SU-DHL-6 (cell line): ENCODE measurements at regions not wholly inside any gene's neighbourhood (a gene's known extent, or its start where the extent isn't known, plus 50 kb on each side); places are given as distances from the start of the nearest gene placed in this dataset.

Experiments used
- H2AFZ ChIP-seq: fragments of 200-600 bp; sonication (generic); 2 replicates; pipeline ENCODE4 v1.6.1; 2014; ENCODE audit warnings: low read depth, mild to moderate bottlenecking, moderate library complexity, mixed read lengths, antibody characterized with exemption, low read length; ENCODE audit not compliant: severe bottlenecking
- H3F3A ChIP-seq: fragments of 200-600 bp; shearing (Covaris generic); 2 replicates; pipeline ENCODE4 v1.6.0; 2016; ENCODE audit warnings: antibody characterized with exemption, mild to moderate bottlenecking; ENCODE audit not compliant: insufficient read depth
- H3K27ac ChIP-seq: fragments of 200-600 bp; sonication (generic); 2 replicates; pipeline ENCODE4 v1.5.1; 2016; ENCODE audit warnings: low read depth, mild to moderate bottlenecking, low read length, moderate library complexity, mixed read lengths
- H3K27me3 ChIP-seq: fragments of 200-600 bp; sonication (generic), shearing (Covaris generic); 2 replicates; pipeline ENCODE4 v1.6.0; 2014; ENCODE audit warnings: mild to moderate bottlenecking, low read length
- H3K36me3 ChIP-seq: fragments of 200-600 bp; sonication (generic); 2 replicates; pipeline ENCODE4 v1.6.1; 2014; ENCODE audit warnings: mild to moderate bottlenecking, low read length, mixed read lengths
- H3K4me2 ChIP-seq: fragments of 300-600, 200-600 bp; shearing (Covaris generic), sonication (generic); 2 replicates; pipeline ENCODE4 v1.6.0; 2014; ENCODE audit warnings: low read length, low read depth, mild to moderate bottlenecking; ENCODE audit not compliant: poor library complexity, severe bottlenecking
- H3K4me3 ChIP-seq: fragments of 200-600 bp; sonication (generic); 2 replicates; pipeline ENCODE4 v1.5.1; 2014; ENCODE audit warnings: antibody characterized with exemption, low read length, mild to moderate bottlenecking, mixed read lengths; ENCODE audit not compliant: insufficient read depth, poor library complexity, severe bottlenecking
- H3K79me2 ChIP-seq: fragments of 200-600 bp; sonication (generic); 2 replicates; pipeline ENCODE4 v1.6.1; 2014; ENCODE audit warnings: mild to moderate bottlenecking, low read length, moderate library complexity; ENCODE audit not compliant: insufficient read depth
- H3K9ac ChIP-seq: fragments of 200-600 bp; sonication (generic); 2 replicates; pipeline ENCODE4 v1.7.0; 2014; ENCODE audit warnings: mild to moderate bottlenecking, low read length
- H3K9me2 ChIP-seq: fragments of 200-600 bp; sonication (generic); replicated peaks from 2 replicates; pipeline ENCODE4 v1.6.1; 2014; ENCODE audit warnings: low read length; ENCODE audit not compliant: insufficient read depth
- H3K9me3 ChIP-seq: fragments of 200-600 bp; sonication (generic); 2 replicates; pipeline ENCODE4 v1.6.1; 2014; ENCODE audit warnings: low read length, mixed read lengths; ENCODE audit not compliant: insufficient read depth
- H4K20me1 ChIP-seq: fragments of 200-600 bp; sonication (generic); 2 replicates; pipeline ENCODE4 v1.6.1; 2014; ENCODE audit warnings: low read depth, mild to moderate bottlenecking, antibody characterized with exemption, low read length, moderate library complexity, mixed read lengths
- EZH2phosphoT487 ChIP-seq: fragments of 200-600 bp; sonication (generic), shearing (Covaris generic); conservative IDR thresholded peaks from 2 replicates; pipeline ENCODE4 v1.6.1; 2018; ENCODE audit warnings: mild to moderate bottlenecking, antibody characterized with exemption, low read length, moderate library complexity, mixed read lengths
- TF ChIP-seq, protein P1 (sequence below): fragments of 200-600 bp; sonication (generic); IDR thresholded peaks from one replicate; pipeline ENCODE4 v1.5.1; 2017; ENCODE audit warnings: antibody characterized with exemption, mild to moderate bottlenecking, low read length, moderate library complexity; ENCODE audit not compliant: insufficient read depth, poor library complexity, severe bottlenecking

DNA sequence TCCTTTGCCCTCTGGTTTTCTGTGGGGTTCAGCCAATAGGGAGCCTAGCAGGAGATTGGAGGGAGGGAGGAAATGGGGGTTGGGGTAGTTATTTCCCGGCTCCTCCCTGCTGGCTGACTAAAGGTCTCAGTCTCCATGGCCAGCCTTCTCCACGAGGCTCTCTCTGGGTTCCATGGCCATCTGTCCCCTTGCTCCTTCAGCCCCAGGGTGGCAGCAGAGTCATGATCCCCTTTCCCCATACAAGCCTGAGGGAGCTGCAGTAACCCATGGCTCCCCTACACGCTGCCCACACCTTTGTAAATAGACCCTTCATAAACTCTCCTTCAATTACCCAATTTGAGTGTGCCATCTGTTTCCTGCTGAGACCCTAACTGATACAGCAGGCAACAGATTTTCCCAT is 176.1 kb upstream of the CSF3R start:
- no peaks in the 10 kb centered on the region for H3K9me2 ChIP-seq
- no peaks in the 10 kb centered on the region for H3F3A ChIP-seq
- no peaks in the 10 kb centered on the region for H3K36me3 ChIP-seq
- no peaks in the 10 kb centered on the region for H4K20me1 ChIP-seq
- no peaks in the 10 kb centered on the region for H3K27me3 ChIP-seq
- no peak overlapping the region for H3K4me2 ChIP-seq
- H3K4me3 ChIP-seq = no peak overlapping the region
- no peak overlapping the region for H3K9ac ChIP-seq
- no peaks in the 10 kb centered on the region for H3K9me3 ChIP-seq
- H3K27ac ChIP-seq = no peak overlapping the region
- TF ChIP-seq, protein P1, sequence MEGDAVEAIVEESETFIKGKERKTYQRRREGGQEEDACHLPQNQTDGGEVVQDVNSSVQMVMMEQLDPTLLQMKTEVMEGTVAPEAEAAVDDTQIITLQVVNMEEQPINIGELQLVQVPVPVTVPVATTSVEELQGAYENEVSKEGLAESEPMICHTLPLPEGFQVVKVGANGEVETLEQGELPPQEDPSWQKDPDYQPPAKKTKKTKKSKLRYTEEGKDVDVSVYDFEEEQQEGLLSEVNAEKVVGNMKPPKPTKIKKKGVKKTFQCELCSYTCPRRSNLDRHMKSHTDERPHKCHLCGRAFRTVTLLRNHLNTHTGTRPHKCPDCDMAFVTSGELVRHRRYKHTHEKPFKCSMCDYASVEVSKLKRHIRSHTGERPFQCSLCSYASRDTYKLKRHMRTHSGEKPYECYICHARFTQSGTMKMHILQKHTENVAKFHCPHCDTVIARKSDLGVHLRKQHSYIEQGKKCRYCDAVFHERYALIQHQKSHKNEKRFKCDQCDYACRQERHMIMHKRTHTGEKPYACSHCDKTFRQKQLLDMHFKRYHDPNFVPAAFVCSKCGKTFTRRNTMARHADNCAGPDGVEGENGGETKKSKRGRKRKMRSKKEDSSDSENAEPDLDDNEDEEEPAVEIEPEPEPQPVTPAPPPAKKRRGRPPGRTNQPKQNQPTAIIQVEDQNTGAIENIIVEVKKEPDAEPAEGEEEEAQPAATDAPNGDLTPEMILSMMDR = no peak
- no peak for TF ChIP-seq EZH2phosphoT487
- H3K79me2 ChIP-seq = no peaks in the 10 kb centered on the region
- H2AFZ ChIP-seq = no peak overlapping the region

DNA sequence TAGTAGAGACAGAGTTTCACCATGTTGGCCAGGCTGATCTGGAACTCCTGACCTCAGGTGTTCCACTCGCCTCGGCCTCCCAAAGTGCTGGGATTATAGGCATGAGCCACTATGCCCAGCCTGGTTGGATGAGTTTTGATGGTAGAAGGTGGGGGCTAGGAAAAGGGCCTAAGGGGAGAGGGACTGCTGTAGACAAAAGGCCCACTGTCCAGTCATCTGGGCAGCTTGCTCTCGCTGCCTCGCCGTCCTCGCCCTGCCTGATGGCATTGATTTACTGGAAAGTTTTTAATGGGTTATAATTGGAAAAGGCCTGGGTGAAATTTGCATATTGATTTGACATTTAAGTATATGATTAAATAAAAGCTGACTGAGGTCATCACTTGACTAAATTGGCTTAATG is 175.1 kb upstream of the CSF3R start:
- no peaks in the 10 kb centered on the region for H3K27me3 ChIP-seq
- H3K4me3 ChIP-seq = no peak overlapping the region
- no peak overlapping the region for H3K9ac ChIP-seq

DNA sequence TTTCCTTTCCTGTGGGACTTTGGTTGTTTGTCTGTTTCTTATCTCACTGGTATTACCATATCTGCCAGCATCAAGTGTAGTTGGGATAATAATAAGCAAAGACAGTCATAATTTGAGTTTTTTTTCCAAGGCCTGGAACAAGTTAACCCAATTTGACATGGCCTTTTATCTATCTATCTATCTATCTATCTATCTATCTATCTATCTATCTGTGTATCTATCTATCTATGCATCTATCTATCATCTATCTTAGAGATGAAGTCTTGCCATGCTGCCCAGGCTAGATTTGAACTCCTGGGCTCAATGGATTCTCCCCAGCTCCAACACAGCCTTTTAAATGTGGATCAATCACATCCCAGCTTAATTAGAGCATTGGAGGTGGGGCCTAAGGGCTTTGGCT is 174.1 kb upstream of the CSF3R start:
- H3K27me3 ChIP-seq = no peaks in the 10 kb centered on the region
- H3K9me2 ChIP-seq = no peaks in the 10 kb centered on the region
- no peak overlapping the region for H2AFZ ChIP-seq
- no peaks in the 10 kb centered on the region for H3K9me3 ChIP-seq
- no peak overlapping the region for H3K4me3 ChIP-seq
- H3K9ac ChIP-seq = no peak overlapping the region
- no peak for TF ChIP-seq EZH2phosphoT487
- TF ChIP-seq, protein P1 = no peak
- H3K79me2 ChIP-seq = no peaks in the 10 kb centered on the region
- no peaks in the 10 kb centered on the region for H3F3A ChIP-seq
- no peaks in the 10 kb centered on the region for H4K20me1 ChIP-seq
- H3K27ac ChIP-seq = no peak overlapping the region
- no peaks in the 10 kb centered on the region for H3K36me3 ChIP-seq
- H3K4me2 ChIP-seq = no peak overlapping the region

More for the DNA sequence above, 175.1 kb upstream of the CSF3R start:
- TF ChIP-seq EZH2phosphoT487 = no peak
- TF ChIP-seq, protein P1 = no peak
- Histone ChIP-seq H4K20me1 (no peaks in the 10 kb centered on the region), H2AFZ (no peak overlapping the region), H3K9me2 (no peaks in the 10 kb centered on the region), H3F3A (no peaks in the 10 kb centered on the region), H3K79me2 (no peaks in the 10 kb centered on the region), H3K27ac (no peak overlapping the region), H3K9me3 (no peaks in the 10 kb centered on the region), H3K4me2 (no peak overlapping the region), H3K36me3 (no peaks in the 10 kb centered on the region)
